Suprapubic skin (tissue), 4 donors: ENCODE measurements at regions not wholly inside any gene's neighbourhood (a gene's known extent, or its start where the extent isn't known, plus 50 kb on each side); places are given as distances from the start of the nearest gene placed in this dataset.
"Not testable (repeated sequence)": the region's sequence is repeated elsewhere in the genome, so short reads cannot be mapped to it uniquely, and the experiment has no call there.

Source experiments
- DNase-seq, 2 donors: peaks; one replicate each; pipeline ENCODE4 v3.0.0-alpha.2; 2019; ENCODE audit warnings: low spot score in 2 of 2
- H3K27ac ChIP-seq: fragments of 200-600 bp; sonication (generic); one replicate; pipeline ENCODE4 v1.5.1; 2019
- H3K27me3 ChIP-seq: fragments of 200-600 bp; sonication (generic); one replicate; pipeline ENCODE4 v1.5.1; 2019
- H3K36me3 ChIP-seq: fragments of 200-600 bp; sonication (generic); one replicate; pipeline ENCODE4 v1.5.1; 2019
- H3K4me1 ChIP-seq: fragments of 200-600 bp; sonication (generic); one replicate; pipeline ENCODE4 v1.5.1; 2019
- H3K4me3 ChIP-seq: fragments of 200-600 bp; sonication (generic); one replicate; pipeline ENCODE4 v1.5.1; 2019; ENCODE audit warnings: mild to moderate bottlenecking
- H3K9me3 ChIP-seq: fragments of 200-600 bp; sonication (generic); one replicate; pipeline ENCODE4 v1.5.1; 2019
- CTCF ChIP-seq, 2 donors: fragments of 200-600 bp in 1 of 2; fragments of 450-650 bp in 1 of 2; sonication (generic) in 1 of 2; IDR thresholded peaks; one replicate each; pipeline ENCODE4 v1.5.1; 2016 to 2019; ENCODE audit warnings: antibody characterized with exemption in 2 of 2, mild to moderate bottlenecking in 1 of 2, moderate library complexity in 1 of 2
- EP300 ChIP-seq: sonication (generic); formaldehyde crosslinking; IDR thresholded peaks from one replicate; pipeline ENCODE4 v1.6.1; 2017; ENCODE audit warnings: antibody characterized with exemption
- POLR2A ChIP-seq, 2 donors: fragments of 450-650 bp; IDR thresholded peaks; one replicate each; pipeline ENCODE4 v1.6.1; 2017; ENCODE audit warnings: antibody characterized with exemption in 2 of 2, mild to moderate bottlenecking in 2 of 2, moderate library complexity in 2 of 2
- POLR2AphosphoS5 ChIP-seq, 3 donors: sonication (generic); formaldehyde crosslinking; IDR thresholded peaks; one replicate each; pipeline ENCODE4 v1.6.1; 2017; ENCODE audit warnings: antibody characterized with exemption in 3 of 3
- WGBS: methylation state at CpG from one replicate; pipeline ENCODE4 v1.1.5; 2018; 5-methylcytosine and 5-hydroxymethylcytosine counted together

GRCh38 chr10:6786579-6787031, 206.5 kb upstream of the PRKCQ start:
- 15% methylated on average over 10 of the region's 10 CpGs for WGBS
- Histone ChIP-seq H3K4me1 (peaks cover 9% of the 10 kb centered on the region), H3K27ac (no peak overlapping the region), H3K9me3 (no peaks in the 10 kb centered on the region), H3K27me3 (no peaks in the 10 kb centered on the region), H3K4me3 (no peak overlapping the region), H3K36me3 (no peaks in the 10 kb centered on the region)
- DNase-seq, result no peak
- TF ChIP-seq CTCF (IDR thresholded peaks at IDR 0.05), result peak in 1 of 2 donors; percentile 12
- no peak for TF ChIP-seq EP300

GRCh38 chr10:6784429-6784828, 204.4 kb upstream of the PRKCQ start:
- H3K27ac ChIP-seq, H3K4me1 ChIP-seq, DNase-seq, H3K9me3 ChIP-seq, H3K36me3 ChIP-seq, H3K27me3 ChIP-seq, H3K4me3 ChIP-seq: not testable (repeated sequence)
- 90% methylated on average over 8 of the region's 8 CpGs for WGBS

GRCh38 chr10:6783471-6783870, 203.4 kb upstream of the PRKCQ start:
- no peak for DNase-seq
- Histone ChIP-seq H3K4me1 (peaks cover 9% of the 10 kb centered on the region), H3K4me3 (no peak overlapping the region), H3K27me3 (no peaks in the 10 kb centered on the region), H3K27ac (no peak overlapping the region), H3K36me3 (no peaks in the 10 kb centered on the region), H3K9me3 (no peaks in the 10 kb centered on the region)
- TF ChIP-seq CTCF (IDR thresholded peaks at IDR 0.05), result no peak
- TF ChIP-seq POLR2AphosphoS5 (IDR thresholded peaks at IDR 0.05), result no peak
- no peak for TF ChIP-seq EP300
- no peak for TF ChIP-seq POLR2A (IDR thresholded peaks at IDR 0.05)
- WGBS, result 97% methylated on average over 1 of the region's 1 CpG

GRCh38 chr10:6782378-6782777, 202.3 kb upstream of the PRKCQ start:
- WGBS, result 61% methylated on average over 2 of the region's 2 CpGs
- no peak for DNase-seq
- no peaks in the 10 kb centered on the region for H3K9me3 ChIP-seq
- H3K36me3 ChIP-seq, result no peaks in the 10 kb centered on the region
- no peak overlapping the region for H3K27ac ChIP-seq
- no peak overlapping the region for H3K4me3 ChIP-seq
- H3K4me1 ChIP-seq, result peaks cover 9% of the 10 kb centered on the region
- TF ChIP-seq POLR2AphosphoS5 (IDR thresholded peaks at IDR 0.05) (no peak), CTCF (IDR thresholded peaks at IDR 0.05) (no peak), POLR2A (IDR thresholded peaks at IDR 0.05) (no peak), EP300 (no peak)
- H3K27me3 ChIP-seq, result peaks cover 2% of the 10 kb centered on the region

- Histone ChIP-seq H3K27me3 (peaks cover 13% of the 10 kb centered on the region), H3K4me3 (no peak overlapping the region), H3K27ac (no peak overlapping the region), H3K36me3 (no peaks in the 10 kb centered on the region), H3K4me1 (peaks cover under 1% of the 10 kb centered on the region), H3K9me3 (no peaks in the 10 kb centered on the region)
- WGBS, result 58% methylated on average over 3 of the region's 3 CpGs
- no peak for TF ChIP-seq POLR2A (IDR thresholded peaks at IDR 0.05)
- TF ChIP-seq CTCF (IDR thresholded peaks at IDR 0.05), result no peak
- no peak for TF ChIP-seq POLR2AphosphoS5 (IDR thresholded peaks at IDR 0.05)
- no peak for TF ChIP-seq EP300
- DNase-seq, result no peak
These were observed 201.2 kb upstream of the PRKCQ start for GRCh38 chr10:6781133-6781770.
